Retinal pigment epithelial cell (primary cell): ENCODE measurements at regions not wholly inside any gene's neighbourhood (a gene's known extent, or its start where the extent isn't known, plus 50 kb on each side); places are given as distances from the start of the nearest gene placed in this dataset.
"Not testable (repeated sequence)": the region's sequence is repeated elsewhere in the genome, so short reads cannot be mapped to it uniquely, and the experiment has no call there.

Experiments used
- DNase-seq: peaks from one replicate; pipeline ENCODE4 v3.0.0-alpha.2; 2010; ENCODE audit warnings: low read depth
- H3K4me3 ChIP-seq: 2 replicates; pipeline ENCODE4 v1.5.1; 2011; ENCODE audit warnings: mild to moderate bottlenecking, low read length, control low read depth, moderate library complexity
- CTCF ChIP-seq: conservative IDR thresholded peaks from 2 replicates; pipeline ENCODE4 v1.5.1; 2011; ENCODE audit warnings: low read depth, low read length, control low read depth, inconsistent platforms

GRCh38 chr22:49517667-49518185, 309.9 kb downstream of the BRD1 start:
- TF ChIP-seq CTCF: no peak
- no peak overlapping the region for H3K4me3 ChIP-seq
- no peak for DNase-seq

DNA sequence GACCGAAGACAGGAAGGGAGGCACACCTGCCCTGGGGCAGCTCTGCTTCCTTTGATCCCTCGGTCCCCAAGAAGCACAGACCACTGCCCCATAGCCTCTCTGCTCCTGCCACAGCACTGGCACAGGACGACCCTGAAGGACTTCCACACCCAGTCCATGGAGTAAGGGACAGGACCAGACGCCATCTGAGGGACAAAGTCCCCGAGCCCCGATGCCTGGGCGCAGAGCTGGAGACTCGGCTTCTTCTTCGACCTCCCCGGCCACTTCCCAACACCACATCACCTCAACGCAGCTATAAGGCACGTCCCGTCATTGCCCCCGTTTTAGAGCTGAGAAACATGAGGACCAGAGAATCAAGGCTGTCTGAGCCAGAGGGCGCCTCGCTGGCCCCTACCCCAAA, 310.5 kb downstream of the BRD1 start:
- DNase-seq: no peak
- H3K4me3 ChIP-seq: no peak overlapping the region
- TF ChIP-seq CTCF: no peak

- no peak for TF ChIP-seq CTCF
- H3K4me3 ChIP-seq: no peak overlapping the region
- DNase-seq: no peak
Measured at GRCh38 chr22:49515475-49515874, 312.2 kb downstream of the BRD1 start.

GRCh38 chr22:49514641-49515040, 313.0 kb downstream of the BRD1 start:
- H3K4me3 ChIP-seq: no peak overlapping the region
- TF ChIP-seq CTCF: no peak
- DNase-seq: no peak

DNA sequence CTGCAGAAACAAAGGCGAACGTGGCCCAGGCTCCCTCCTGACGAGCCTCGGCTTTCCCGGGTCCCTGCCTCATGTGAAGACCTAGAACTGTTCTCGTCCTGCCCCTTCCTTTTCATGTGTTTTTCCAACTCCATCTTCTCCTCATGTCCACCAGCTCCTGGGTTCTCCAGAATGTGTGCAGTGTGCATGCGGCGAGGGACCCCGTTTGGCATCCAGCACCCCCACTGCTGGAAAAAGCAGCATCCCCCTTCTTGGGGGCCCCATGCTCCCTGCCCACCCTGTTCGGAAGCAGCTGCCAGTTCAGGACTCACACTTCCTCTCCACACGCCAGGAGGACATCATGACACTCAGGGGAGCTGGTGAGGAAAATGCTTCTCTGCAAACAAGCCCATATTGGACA, 313.5 kb downstream of the BRD1 start:
- no peak overlapping the region for H3K4me3 ChIP-seq
- no peak for TF ChIP-seq CTCF
- DNase-seq: no peak

DNA sequence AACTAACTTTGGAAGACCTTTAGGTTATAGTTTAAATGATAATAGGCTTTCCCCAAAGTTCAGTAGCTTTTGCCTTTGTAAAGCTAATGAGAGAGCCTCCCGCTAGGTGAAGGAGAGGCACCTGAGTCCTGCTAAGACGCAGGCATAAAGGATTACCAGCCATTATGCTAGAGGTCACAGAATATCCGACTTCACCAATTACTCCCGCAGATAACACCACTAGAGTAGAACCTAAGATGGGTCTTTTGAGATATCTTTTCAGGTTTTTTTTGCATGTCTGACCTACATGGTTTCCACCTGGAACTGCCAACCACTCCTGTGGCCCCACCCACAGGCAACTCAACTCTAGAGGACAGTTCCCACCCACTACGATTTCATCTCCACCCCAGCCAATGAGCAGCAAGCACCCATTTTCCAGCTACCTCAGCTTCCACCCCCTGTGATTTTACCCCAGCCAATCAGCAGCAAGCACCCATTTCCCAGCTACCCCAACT, 314.3 kb downstream of the BRD1 start:
- no peak overlapping the region for H3K4me3 ChIP-seq
- no peak for DNase-seq
- TF ChIP-seq CTCF: no peak

DNA sequence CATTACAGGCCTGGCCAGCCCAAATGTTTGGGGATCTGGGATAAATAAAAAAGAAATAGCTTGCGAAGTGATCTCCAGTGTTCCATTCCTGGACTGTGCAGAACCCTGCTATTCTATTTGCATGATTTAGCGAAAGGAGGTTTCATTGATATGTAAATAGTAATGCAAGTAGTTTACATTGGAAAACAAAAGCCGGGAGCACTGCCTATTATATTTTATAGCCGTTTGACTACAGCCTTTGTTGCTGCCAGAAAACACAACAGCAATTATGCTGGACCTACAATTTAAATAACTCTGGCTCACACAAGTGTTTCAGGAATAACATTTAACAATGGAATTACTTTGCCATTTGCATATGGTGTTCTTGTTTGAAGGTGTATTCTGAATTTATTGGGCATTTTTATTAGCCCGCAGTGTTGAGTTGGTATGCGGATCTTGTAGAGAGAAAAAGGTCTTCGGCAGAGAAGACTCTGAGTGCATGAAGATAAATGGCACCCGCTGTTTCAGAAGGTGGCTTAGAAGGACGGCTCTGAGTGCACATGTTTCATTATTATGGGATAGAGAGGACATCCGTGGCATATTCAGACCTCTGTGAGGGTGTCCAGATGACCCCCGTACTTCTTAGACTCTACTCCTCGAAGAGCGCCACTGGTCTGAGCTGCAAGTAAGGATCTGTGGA, 315.0 kb downstream of the BRD1 start:
- TF ChIP-seq CTCF: no peak
- H3K4me3 ChIP-seq: no peak overlapping the region
- DNase-seq: no peak

DNA sequence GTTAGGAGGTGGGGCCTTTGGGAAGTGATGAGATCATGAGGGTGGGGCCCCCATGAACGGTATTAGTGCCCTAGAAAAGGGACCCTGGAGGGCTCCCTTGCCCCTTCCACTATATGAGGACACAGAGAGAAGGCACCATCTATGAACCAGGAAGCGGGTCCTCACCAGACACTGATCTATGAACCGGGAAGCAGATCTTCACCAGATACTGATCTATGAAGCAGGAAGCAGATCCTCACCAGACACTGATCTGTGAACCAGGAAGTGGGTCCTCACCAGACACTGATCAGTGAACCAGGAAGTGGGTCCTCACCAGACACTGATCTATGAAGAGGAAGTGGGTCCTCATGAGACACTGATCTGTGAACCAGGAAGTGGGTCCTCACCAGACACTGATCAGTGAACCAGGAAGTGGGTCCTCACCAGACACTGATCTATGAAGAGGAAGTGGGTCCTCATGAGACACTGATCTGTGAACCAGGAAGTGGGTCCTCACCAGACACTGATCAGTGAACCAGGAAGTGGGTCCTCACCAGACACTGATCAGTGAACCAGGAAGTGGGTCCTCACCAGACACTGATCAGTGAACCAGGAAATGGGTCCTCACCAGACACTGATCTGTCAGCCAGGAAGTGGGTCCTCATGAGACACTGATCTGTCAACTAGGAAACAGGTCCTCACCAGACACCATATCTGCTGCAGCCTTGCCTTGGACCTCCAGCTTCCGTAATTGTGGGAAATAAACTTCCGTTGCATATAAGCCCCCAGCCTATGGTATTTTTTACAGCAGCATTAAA, 316.1 kb downstream of the BRD1 start:
- DNase-seq, H3K4me3 ChIP-seq: not testable (repeated sequence)
